ENCODE measurements at regions not wholly inside any gene's neighbourhood (a gene's known extent, or its start where the extent isn't known, plus 50 kb on each side); places are given as distances from the start of the nearest gene placed in this dataset.

GRCh38 chr9:129441852-129442251, 179.0 kb downstream of the C9orf50 start:
- TF ChIP-seq EZH2 (IDR thresholded peaks at IDR 0.05; ENCODE audit: insufficient read depth, poor library complexity, severe bottlenecking), result no peak
- no peak for TF ChIP-seq EZH2phosphoT487 (IDR thresholded peaks at IDR 0.05; ENCODE audit: insufficient read depth, low read depth)

Measured in GM23248 (cell line).